ENCODE measurements at regions not wholly inside any gene's neighbourhood (a gene's known extent, or its start where the extent isn't known, plus 50 kb on each side); places are given as distances from the start of the nearest gene placed in this dataset.
"Not testable (repeated sequence)": the region's sequence is repeated elsewhere in the genome, so short reads cannot be mapped to it uniquely, and the experiment has no call there.

- DNase-seq, result no peak
Measured at GRCh38 chr11:24233041-24233440, 263.8 kb upstream of the LUZP2 start.

DNA sequence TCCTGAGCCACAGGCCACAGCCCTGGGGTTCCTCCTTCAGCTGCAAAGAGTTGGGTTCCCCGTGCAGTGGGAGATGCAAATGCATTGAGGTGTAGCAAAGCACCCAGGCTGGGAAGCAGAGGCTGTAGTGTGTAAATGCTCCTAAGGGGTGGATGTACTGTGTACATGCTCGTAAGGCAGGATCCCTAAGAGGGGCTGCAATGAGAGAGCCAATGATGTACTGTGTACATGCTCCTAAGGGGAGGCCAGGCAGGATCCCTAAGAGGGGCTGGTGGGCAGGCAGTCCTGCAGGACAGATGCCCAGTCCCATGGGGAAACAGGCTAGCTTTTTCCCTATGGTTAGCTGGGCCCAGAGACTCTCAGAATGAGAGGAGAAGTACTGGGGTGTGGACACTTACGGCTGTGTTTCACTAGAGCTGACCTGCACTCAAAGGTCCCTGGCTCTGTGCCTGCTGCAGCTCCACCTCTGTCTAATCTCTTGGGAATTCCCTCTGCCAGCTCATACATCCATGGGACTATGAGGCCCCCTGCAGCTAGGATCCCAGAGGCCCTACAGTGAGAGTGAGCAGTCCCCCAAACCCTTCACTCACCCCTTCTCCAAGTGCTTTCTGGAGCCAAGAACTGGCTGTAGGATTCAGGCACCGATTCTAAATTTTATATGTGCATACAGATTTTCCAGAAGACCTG lies 261.9 kb upstream of the LUZP2 start:
- DNase-seq, result peak; percentile 2

- DNase-seq, result no peak
Measured at GRCh38 chr11:24238771-24239645, 257.8 kb upstream of the LUZP2 start.

DNA sequence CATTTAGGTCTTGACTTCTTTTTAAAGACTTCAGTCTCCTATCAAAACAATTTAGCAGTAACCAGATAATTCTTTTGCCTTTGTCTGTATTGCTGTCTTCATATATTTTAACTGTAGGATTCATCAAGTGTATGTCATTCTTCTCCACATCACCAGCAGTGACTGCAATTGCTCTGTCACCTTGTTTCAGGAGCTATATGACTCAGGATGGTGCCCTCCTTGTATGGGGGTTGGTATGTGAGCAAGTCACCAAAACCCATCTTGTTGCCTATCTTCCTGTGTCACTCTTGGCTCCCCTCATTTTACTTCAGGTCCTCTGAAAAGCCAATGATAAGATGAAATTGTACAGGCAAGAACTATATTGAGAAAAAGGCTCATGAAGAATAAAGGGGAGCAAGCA lies 256.9 kb upstream of the LUZP2 start:
- no peak for DNase-seq

DNA sequence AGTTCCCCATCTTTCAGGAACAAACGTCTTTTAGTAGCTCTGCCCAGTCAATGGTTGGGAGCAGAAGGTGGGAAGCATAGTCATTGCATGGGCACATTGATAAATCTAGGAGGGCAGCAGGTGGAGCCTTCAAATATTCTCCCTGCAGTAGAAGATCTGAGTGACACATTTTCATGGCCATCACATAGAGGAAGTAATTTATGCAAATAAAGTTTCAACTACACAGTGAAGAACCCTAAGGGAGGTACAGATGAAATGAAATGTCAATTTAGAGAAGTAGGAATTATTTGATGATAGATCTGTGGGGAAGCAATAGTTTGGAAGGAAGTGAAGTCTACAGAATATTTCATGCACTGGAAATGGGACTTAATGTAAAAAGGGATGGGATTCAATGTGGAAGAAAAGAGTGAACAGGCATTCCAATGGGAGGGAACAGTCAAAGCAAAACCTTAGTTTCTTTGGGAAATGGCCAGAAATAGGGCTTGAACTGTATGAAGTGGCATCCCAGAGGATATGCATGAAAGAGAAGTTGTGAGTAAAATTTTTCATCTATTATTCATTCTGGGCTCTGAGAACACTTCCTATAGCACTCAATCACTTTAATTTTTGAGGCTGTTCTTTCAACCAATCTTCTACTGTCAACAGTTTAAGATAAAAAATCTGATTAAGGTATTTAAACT lies 256.2 kb upstream of the LUZP2 start:
- no peak for DNase-seq

DNA sequence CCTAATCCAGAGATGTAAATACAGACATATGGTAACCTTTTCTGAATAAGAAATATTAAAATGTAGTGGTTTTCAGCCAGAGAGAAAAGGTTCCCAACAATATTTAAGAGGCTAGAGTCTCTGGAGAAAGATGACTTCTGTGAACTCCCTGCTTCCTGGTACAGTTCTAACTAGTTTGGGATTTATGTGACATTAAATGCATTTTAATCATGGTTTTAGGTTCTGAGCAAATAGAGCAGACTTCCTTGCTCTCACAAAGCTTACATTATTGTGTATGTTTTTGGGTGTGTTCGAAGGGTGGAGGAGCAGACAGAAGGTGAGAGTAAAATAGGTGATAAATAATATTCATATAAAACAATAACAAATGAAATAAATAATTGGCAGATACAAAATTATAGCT lies 250.1 kb upstream of the LUZP2 start:
- DNase-seq, result no peak

GRCh38 chr11:24247846-24248245 lies 249.0 kb upstream of the LUZP2 start:
- DNase-seq, result no peak

DNA sequence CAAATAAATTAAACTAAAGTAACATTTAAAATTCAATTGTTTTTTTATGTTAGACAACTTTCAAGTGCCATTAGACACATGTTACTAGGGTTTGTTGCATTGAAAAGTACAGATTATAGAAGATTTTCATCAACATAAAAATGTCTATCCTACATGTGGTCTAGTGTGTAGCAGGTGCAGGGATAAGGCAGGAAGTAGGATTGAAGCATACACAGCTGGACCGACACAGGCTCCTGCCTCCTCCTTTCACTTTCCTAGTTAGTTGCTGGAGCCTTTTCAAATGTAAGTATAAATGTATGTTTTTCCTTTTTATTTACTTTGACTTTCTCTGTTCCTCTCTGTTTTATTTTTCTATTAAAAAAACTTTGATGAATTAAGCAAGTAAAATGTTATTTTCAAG lies 246.9 kb upstream of the LUZP2 start:
- DNase-seq, result no peak

DNA sequence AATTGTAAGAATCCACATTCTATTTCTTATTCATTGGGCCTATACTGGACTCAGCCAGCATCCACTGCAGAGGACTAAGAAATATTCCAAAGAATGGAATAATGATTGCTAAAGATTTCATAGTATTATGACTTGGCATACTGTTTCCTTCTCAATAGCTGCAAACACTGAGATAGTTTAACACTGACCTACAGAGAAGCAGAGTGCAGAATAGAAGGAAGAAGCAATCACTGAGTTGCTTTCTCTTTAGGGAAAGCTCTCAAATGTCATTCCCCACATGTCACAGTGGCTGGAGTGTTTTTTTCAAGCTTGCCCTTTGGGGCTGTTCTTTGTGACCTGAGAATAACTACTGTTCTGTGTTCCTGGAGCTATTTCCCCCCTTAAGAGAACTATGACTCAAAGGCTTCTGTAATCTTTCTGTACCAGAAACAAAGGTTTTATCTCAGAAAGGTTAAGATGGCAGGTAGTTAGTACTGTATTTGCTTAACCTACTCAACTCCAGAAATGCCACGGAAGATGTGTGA lies 243.6 kb upstream of the LUZP2 start:
- DNase-seq, result no peak

DNA sequence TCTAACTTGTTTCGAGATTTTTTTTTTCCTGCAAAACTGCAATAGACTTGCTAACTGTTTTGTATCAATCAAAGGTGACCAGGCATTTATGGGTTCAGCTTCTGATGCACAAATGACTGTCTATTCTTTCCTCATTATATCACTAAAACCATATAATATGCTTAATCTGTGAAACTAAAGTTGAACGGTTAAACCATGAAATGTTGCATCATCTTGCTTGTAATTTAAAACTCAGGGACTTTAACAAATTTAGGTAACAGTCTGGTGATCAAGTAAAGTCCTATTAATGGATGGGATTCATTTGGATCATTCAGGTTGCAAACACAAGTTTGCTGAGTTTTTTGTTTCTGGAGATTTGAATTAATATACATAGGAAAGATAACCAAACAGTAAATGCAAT lies 232.0 kb upstream of the LUZP2 start:
- no peak for DNase-seq

- no peak for DNase-seq
Measured at GRCh38 chr11:24267014-24267413, 229.8 kb upstream of the LUZP2 start.

GRCh38 chr11:24271798-24272197 lies 225.1 kb upstream of the LUZP2 start:
- DNase-seq, result no peak

- DNase-seq, result not testable (repeated sequence)
Measured at GRCh38 chr11:24274214-24274781, 222.6 kb upstream of the LUZP2 start.

- no peak for DNase-seq
Measured at GRCh38 chr11:24286238-24286637, 210.6 kb upstream of the LUZP2 start.

DNA sequence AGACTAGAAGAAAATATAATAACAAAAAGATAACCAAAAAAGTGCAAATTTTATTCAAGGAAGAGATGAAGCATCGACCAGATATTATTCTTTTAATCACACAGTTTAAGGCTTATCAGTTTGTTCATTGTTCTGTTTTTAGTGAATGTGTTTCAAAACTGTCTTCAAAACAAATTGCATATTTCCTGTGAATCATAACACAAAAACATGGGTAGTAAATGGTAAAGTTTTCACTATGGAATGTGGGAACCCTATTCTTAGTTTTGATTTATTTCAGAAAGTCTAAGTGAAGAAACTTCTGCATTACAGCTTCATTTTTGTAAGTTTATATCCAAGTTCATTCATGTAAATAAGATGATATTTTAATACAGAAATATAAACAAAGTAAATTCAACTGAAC lies 207.6 kb upstream of the LUZP2 start:
- no peak for DNase-seq

- no peak for DNase-seq
Measured at GRCh38 chr11:24293964-24294363, 202.9 kb upstream of the LUZP2 start.

DNA sequence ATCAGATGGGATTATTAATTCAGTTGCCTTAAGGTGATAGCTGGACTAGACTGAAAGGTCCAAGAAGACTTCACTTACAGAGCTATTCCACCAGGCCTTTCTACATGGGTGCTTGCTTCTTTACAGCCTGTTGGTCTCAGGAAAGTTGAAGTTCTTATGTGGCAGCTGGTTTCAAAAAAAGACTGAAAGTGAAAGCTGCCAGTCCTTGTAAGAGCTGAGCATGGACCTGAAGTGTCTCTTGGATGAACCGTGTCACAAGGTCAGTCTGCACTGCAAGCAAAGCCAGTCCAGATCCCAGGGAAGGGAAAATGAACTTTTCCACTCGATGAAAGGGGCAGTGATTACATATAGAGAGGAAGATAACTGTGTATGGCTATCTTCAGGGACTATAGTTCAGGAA lies 201.5 kb upstream of the LUZP2 start:
- DNase-seq, result no peak

DNA sequence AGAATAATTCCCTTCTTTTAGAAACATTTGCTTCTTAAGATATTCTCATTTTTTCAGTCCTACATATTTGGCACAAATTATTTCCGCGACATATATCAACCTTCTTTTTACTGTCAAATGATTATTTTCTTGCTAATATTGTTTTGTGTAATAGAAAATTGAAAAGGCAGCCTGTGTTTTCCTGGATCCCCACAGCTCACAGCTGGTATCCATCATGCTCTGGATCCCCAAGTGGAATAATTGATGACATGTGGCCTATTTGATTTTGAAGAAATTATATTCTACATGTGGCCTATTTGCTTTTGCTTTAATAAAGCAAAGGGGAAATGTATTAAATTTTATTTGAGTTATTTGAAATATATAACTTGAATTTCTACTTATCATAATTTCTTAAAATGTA lies 199.4 kb upstream of the LUZP2 start:
- DNase-seq, result no peak

GRCh38 chr11:24298146-24298545 lies 198.7 kb upstream of the LUZP2 start:
- no peak for DNase-seq

DNA sequence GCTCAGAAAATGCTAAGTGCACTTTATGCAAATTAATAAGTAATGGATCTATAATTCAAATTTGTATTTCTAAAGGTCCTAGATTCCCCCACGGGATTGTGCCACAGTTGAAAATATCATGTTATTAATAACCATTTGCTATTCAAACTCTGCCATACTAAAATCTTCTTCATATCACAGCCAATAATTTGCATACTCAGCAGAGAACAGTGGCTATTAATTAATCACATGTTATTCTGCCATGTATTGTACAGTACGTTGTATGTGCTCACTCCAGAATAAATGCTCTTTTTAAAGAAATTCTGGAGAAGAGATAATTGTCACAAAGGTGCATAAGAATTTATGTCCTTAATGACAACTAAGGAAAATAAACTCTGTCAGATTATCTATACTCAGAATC lies 184.9 kb upstream of the LUZP2 start:
- DNase-seq, result no peak

DNA sequence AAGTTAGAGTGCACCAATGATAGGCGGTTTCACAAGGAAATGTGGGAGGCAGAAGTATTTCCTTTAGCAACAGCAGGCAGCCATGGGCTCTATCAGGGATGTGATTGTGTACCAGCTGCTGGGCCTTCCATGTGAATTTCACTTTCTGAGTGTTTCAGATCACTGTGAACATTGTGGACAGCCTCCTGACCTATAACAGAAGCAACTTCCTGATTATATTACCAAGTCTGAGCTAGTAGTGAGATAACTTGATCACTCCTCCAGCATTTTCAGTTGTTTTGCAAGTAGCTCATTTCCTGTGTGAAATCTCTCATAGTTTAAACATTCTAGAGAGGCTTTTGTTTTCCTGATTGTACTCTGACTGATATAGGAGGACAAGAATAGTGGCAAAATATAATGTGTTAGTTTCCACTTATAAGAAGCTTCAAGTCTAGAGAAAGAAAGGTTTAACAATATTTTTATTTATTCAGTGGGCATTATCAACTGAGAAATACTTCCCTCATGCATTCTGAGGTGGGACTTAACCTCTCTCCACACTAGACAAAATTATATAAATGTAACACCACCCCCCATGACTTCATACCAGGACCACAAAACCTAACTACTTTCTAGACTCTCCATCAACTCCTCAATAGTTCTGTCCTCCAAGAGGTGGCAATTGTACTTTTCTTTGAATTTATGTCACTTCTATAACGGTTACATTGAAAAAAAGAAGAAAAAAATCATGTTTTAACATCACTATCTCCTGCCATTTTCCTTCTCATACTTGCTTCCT lies 184.2 kb upstream of the LUZP2 start:
- DNase-seq, result no peak

DNA sequence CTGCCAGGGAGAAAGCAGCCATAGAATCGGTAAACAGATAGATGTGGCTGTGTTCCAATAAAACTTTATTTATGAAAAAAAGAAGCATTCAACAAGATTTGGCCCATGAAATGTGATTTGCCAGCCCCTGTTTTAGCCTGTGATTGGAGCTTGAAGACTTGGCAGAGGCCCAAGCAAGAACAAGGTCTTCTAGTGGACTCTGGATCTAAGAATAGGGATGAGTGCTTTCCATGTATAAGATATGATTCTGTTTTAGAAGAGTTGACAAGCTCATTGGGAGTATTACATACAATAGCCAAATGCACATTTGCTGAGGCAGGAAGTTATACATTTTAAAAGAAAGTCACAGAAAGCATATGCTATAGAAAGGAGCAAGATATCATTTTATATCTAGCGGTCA lies 175.6 kb upstream of the LUZP2 start:
- DNase-seq, result no peak

DNA sequence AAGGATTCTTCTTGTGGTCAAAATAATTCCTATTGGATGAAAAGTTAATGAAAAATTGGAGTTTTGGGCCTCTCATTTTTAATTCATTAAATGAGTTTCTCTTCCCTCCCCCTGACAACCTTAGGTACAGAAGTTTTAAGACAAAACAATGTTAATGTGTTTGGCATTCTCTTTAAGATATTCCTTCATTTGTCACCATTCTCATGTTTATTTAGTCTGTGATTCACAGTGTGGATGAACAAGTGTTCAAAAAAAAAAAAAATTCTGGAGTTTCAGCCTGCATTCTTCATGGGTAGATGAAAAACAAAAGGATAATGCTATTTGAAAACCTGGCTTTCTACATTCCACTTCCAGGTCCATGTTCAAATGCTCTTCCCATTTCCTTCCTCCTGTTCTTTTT lies 172.6 kb upstream of the LUZP2 start:
- DNase-seq, result no peak
